HG02678 (cell line): ENCODE measurements at regions not wholly inside any gene's neighbourhood (a gene's known extent, or its start where the extent isn't known, plus 50 kb on each side); places are given as distances from the start of the nearest gene placed in this dataset.

ENCODE experiments used
- ATAC-seq: cut with Tn5 transposase; IDR thresholded peaks from one replicate; pipeline ENCODE4 v1.9.1; 2021; ENCODE audit warnings: mild to moderate bottlenecking, moderate library complexity; ENCODE audit not compliant: unreplicated experiment

GRCh38 chr2:137823196-137823595 lies 141.1 kb upstream of the HNMT start:
- no peak for ATAC-seq

GRCh38 chr2:137824501-137824900 lies 139.8 kb upstream of the HNMT start:
- no peak for ATAC-seq

GRCh38 chr2:137826373-137827372 lies 137.6 kb upstream of the HNMT start:
- peak; percentile 94 for ATAC-seq

- ATAC-seq, result no peak
Observed at GRCh38 chr2:137828624-137829023, 135.6 kb upstream of the HNMT start.

- no peak for ATAC-seq
Observed at GRCh38 chr2:137829251-137829650, 135.0 kb upstream of the HNMT start.

- no peak for ATAC-seq
Observed at GRCh38 chr2:137834760-137835379, 129.4 kb upstream of the HNMT start.

- no peak for ATAC-seq
Observed at GRCh38 chr2:137836671-137837070, 127.6 kb upstream of the HNMT start.

- no peak for ATAC-seq
Observed at GRCh38 chr2:137837830-137838229, 126.4 kb upstream of the HNMT start.

GRCh38 chr2:137838255-137839092 lies 125.8 kb upstream of the HNMT start:
- ATAC-seq, result peak; percentile 66

GRCh38 chr2:137842430-137842829 lies 121.8 kb upstream of the HNMT start:
- ATAC-seq, result no peak

- ATAC-seq, result no peak
Observed at GRCh38 chr2:137842952-137843351, 121.3 kb upstream of the HNMT start.

- ATAC-seq, result no peak
Observed at GRCh38 chr2:137845422-137845821, 118.9 kb upstream of the HNMT start.

- no peak for ATAC-seq
Observed at GRCh38 chr2:137846993-137847392, 117.3 kb upstream of the HNMT start.

GRCh38 chr2:137847443-137847842 lies 116.8 kb upstream of the HNMT start:
- ATAC-seq, result no peak

- no peak for ATAC-seq
Observed at GRCh38 chr2:137857881-137858280, 106.4 kb upstream of the HNMT start.

GRCh38 chr2:137862651-137863050 lies 101.6 kb upstream of the HNMT start:
- ATAC-seq, result no peak

- peak; percentile 55 for ATAC-seq
Observed at GRCh38 chr2:137865954-137866540, 98.2 kb upstream of the HNMT start.

- ATAC-seq, result peak; percentile 70
Observed at GRCh38 chr2:137870682-137871081, 93.6 kb upstream of the HNMT start.

- peak; percentile 59 for ATAC-seq
Observed at GRCh38 chr2:137872577-137872976, 91.7 kb upstream of the HNMT start.

- ATAC-seq, result no peak
Observed at GRCh38 chr2:137873536-137874244, 90.6 kb upstream of the HNMT start.
